ENCODE measurements at regions not wholly inside any gene's neighbourhood (a gene's known extent, or its start where the extent isn't known, plus 50 kb on each side); places are given as distances from the start of the nearest gene placed in this dataset.
A peak's percentile ranks its signal among the peaks of the same experiment; 100 is the strongest.
"Not testable (repeated sequence)": the region's sequence is repeated elsewhere in the genome, so short reads cannot be mapped to it uniquely, and the experiment has no call there.

DNA sequence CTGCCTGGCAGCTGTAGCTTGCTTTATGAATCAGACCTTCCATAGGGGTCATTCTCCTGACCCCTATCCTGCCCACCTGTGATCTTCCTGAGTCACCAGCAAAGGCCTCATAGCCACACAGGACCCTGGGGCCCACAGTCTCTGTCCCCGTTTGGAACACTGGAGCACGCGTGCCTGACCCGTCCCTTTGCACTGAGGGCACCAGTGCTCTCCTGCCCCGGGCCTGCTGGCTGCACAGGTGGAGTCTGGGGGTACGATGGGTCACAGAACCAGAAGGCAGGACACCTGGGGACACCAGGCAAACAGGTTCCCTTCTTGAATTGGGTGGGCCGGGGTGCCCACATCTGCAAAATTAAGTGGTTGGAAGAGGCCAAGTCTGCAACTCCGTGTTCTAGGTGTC, 97.2 kb downstream of the CPZ start:
- no peak for DNase-seq
- no peak overlapping the region for H3K27ac Mint-ChIP-seq
- H3K4me1 Mint-ChIP-seq = peaks cover 2% of the 10 kb centered on the region
- intact Hi-C loops (cut with micrococcal nuclease) = no loop called here
- no peaks in the 10 kb centered on the region for H3K9me3 Mint-ChIP-seq
- no peaks in the 10 kb centered on the region for H3K36me3 Mint-ChIP-seq (ENCODE audit: low read depth)
- H3K4me3 Mint-ChIP-seq = no peak overlapping the region
- peaks cover 5% of the 10 kb centered on the region for H3K27me3 Mint-ChIP-seq

DNA sequence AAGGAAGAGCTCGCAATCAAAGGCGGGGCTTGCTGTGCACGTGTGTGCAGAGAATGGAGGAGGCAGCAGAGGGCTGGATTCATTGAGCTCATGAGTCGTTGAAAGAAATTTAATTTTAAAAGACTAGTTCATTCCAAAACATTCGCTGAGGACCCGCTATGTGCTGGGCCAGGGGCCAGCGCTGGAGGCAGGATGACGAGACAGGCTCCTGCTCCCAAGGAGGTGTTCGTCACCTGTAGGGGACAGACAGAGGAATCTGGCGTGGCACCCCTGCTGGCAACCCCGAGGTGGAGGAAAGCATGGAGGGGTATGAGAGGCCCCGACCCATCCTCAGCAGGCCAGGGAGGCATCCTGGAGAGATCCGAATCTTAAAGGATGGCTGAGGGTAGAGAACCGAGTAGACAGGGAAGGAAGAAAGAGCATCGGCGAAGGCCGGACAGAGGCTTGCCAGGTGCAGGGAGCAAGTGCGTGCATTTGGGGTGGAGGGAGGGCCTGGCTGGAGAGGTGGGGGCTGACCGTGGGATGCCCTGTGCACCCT, 96.4 kb downstream of the CPZ start:
- Mint-ChIP-seq H3K36me3 (ENCODE audit: low read depth) (no peaks in the 10 kb centered on the region), H3K27me3 (peaks cover 5% of the 10 kb centered on the region), H3K27ac (no peak overlapping the region), H3K4me1 (peaks cover 2% of the 10 kb centered on the region), H3K4me3 (no peak overlapping the region), H3K9me3 (no peaks in the 10 kb centered on the region)
- no peak for DNase-seq
- intact Hi-C loops (cut with micrococcal nuclease) = no loop called here

DNA sequence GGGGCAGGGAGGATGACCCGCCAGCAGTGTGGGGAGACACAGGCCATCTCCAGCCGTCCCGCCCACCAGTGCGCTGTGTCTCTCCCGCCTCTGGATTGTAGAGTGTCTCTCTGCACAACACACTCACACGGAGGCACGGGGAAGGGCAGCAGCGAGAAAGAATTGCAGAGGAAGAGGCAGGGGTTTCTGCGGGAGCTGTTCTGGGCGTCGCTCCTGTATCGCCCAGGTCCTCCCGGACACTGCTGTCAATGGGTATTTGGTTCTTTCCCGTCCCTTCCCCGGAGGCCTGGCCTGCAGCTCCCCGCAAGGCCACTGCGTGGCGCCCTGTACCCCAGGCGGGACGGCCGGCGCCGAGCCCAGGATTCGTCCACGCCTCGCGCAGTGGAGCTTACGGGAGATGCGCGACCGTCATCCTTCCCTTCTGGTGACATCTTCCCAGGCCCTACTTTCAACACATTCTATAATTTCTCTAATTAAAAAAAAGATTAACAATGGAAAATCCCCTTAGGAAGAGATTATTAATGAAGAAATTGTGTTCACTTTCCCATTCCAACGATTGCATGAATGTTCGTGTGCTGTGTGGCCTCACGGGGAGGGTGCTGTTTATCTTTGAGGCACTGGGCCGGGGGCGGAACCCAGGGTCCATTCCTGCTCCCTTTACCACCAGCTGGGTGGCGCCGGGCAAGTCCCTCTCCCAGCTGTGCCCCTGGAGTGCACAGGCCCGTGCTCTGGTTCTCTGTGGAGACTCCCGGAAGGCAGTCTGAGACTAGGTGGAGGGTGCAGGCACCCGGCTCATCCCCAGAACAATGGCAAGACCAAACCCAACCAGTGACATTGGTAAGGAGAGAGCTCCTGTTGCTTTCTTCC, 95.7 kb downstream of the CPZ start:
- peaks cover 5% of the 10 kb centered on the region for H3K27me3 Mint-ChIP-seq
- H3K4me3 Mint-ChIP-seq = no peak overlapping the region
- DNase-seq = peak; percentile 59
- intact Hi-C loops (cut with micrococcal nuclease) = no loop called here
- peaks cover 2% of the 10 kb centered on the region for H3K4me1 Mint-ChIP-seq
- H3K9me3 Mint-ChIP-seq = no peaks in the 10 kb centered on the region
- H3K27ac Mint-ChIP-seq = no peak overlapping the region
- no peaks in the 10 kb centered on the region for H3K36me3 Mint-ChIP-seq (ENCODE audit: low read depth)

DNA sequence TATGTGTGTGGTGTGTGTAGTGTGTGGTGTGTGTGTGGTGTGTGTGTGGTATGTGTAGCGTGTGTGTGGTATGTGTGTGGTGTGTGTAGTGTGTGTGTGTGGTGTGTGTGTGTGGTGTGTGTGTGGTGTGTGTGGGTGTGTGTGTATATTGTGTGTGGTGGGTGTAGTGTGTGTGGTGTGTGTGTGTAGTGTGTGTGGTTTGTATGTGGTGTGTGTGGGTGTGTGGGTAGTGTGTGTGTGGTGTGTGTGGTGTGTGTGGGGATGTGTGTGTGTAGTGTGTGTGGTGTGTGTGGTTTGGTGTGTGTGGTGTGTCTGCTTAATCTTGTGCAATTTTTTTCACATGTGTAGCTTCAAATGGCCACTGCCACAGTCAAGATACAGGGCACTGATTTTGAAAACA, 94.5 kb downstream of the CPZ start:
- H3K27ac Mint-ChIP-seq = no peak overlapping the region
- DNase-seq = no peak
- peaks cover 2% of the 10 kb centered on the region for H3K4me1 Mint-ChIP-seq
- H3K27me3 Mint-ChIP-seq = peaks cover 5% of the 10 kb centered on the region
- no peak overlapping the region for H3K4me3 Mint-ChIP-seq
- H3K36me3 Mint-ChIP-seq (ENCODE audit: low read depth) = no peaks in the 10 kb centered on the region
- intact Hi-C loops (cut with micrococcal nuclease) = no loop called here
- H3K9me3 Mint-ChIP-seq = no peaks in the 10 kb centered on the region

DNA sequence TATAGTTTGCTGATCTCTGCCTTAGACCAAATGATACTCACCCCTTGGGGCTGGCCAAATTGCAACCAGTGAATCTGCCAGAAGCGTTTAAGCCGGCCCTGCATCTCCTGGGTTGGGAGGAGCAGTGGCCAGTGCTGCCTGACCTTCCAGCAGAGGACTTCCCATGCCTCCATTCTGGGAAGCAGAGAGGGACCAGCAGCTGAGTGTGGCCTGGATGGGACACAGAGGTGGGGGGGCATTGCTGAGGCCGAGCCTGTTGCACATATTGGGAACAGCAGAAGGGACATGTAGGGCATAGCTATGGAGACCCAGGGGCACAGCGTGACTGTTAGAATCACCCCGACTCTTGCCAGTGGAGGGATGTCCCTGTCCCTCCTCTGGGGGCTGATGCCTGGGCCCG, 93.3 kb downstream of the CPZ start:
- H3K36me3 Mint-ChIP-seq (ENCODE audit: low read depth) = no peaks in the 10 kb centered on the region
- intact Hi-C loops (cut with micrococcal nuclease) = no loop called here
- DNase-seq = no peak
- no peak overlapping the region for H3K27ac Mint-ChIP-seq
- no peak overlapping the region for H3K4me3 Mint-ChIP-seq
- H3K9me3 Mint-ChIP-seq = no peaks in the 10 kb centered on the region
- peaks cover 5% of the 10 kb centered on the region for H3K27me3 Mint-ChIP-seq
- peaks cover 2% of the 10 kb centered on the region for H3K4me1 Mint-ChIP-seq

DNA sequence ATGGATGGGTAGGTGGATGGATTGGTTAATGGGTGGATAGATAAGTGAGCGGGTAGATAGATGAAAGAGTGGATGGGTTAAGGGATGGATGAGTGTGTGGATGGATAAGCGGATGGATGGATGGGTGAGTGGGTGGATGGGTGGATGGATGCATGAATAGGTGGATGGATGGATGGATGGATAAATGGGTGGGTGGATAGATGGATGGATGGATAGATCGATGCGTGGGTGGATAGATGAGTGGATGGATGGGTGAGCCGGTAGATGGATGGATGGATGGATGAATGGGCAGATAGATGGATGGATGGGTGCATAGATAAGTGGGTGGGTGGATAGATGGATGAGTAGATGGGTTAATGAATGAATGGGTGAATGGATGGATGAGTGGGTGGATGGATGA, 90.9 kb downstream of the CPZ start:
- H3K36me3 Mint-ChIP-seq (ENCODE audit: low read depth) = no peaks in the 10 kb centered on the region
- no peaks in the 10 kb centered on the region for H3K9me3 Mint-ChIP-seq
- peaks cover 5% of the 10 kb centered on the region for H3K27me3 Mint-ChIP-seq
- no peak for DNase-seq
- peaks cover 2% of the 10 kb centered on the region for H3K4me1 Mint-ChIP-seq
- intact Hi-C loops (cut with micrococcal nuclease) = no loop called here
- no peak overlapping the region for H3K4me3 Mint-ChIP-seq
- no peak overlapping the region for H3K27ac Mint-ChIP-seq

DNA sequence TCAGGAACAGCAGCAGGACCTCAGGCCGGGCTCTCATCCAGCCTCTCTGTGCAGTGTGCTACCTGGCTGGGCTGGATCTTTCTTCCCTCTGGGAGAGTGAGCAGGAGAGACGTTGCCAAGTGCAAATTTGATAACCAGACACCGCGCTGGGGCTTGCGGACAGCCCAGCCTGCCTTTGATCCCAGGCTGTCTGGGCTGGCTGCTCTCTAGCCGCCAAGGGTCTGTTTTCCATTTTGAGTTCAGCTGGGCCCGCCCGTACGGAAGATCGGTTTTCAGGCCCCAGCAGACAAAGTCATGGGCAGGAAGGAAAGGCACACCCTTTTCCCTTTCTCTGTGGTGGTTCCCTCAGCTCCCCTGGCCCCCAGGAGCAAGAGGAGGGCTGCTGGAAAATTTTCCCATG, 90.2 kb downstream of the CPZ start:
- Mint-ChIP-seq H3K27me3 (peaks cover 5% of the 10 kb centered on the region), H3K36me3 (ENCODE audit: low read depth) (no peaks in the 10 kb centered on the region), H3K9me3 (no peaks in the 10 kb centered on the region), H3K4me1 (peaks cover 2% of the 10 kb centered on the region), H3K27ac (no peak overlapping the region), H3K4me3 (no peak overlapping the region)
- DNase-seq = no peak
- intact Hi-C loops (cut with micrococcal nuclease) = no loop called here

DNA sequence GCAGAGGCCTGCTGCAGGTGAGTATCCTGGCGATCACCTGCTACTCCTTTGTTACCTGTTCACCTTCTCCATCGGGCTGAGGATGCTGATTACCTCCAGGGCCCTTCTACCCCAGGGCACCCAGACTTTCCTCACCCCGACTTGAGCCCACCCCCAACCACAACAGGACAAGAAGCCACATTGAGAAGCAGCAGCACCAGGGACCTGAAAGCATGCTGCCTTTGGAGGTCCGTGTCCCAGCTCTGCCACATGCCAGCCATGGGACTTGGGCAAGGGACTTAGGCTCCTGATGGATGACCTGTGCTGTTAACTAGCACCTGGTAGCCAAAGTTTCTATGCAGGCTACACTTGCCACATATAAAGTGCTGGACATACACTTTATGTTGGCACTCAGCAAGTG, 89.7 kb downstream of the CPZ start:
- H3K36me3 Mint-ChIP-seq (ENCODE audit: low read depth) = no peaks in the 10 kb centered on the region
- peaks cover 2% of the 10 kb centered on the region for H3K4me1 Mint-ChIP-seq
- intact Hi-C loops (cut with micrococcal nuclease) = no loop called here
- peaks cover 5% of the 10 kb centered on the region for H3K27me3 Mint-ChIP-seq
- no peak overlapping the region for H3K27ac Mint-ChIP-seq
- no peaks in the 10 kb centered on the region for H3K9me3 Mint-ChIP-seq
- no peak overlapping the region for H3K4me3 Mint-ChIP-seq
- no peak for DNase-seq

DNA sequence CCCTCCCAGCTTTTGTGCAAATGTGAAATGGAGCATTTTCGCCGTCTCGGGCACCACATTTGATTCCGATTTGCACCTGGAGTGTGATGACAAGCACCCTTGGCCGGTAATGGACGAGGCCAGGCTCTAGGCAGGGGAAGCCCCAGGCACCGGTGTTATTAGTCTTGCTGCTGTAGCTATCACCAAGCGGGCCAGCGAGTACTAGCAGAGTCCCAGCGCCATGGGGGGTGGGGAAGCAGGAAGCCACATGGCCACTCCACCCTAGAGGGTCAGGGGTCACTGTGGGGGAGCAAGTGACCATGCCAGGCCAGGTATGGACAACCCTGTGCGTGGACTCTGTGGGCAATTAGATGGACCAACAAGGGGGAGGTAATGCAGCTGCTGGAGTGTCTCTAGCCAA, 88.8 kb downstream of the CPZ start:
- H3K36me3 Mint-ChIP-seq (ENCODE audit: low read depth) = no peaks in the 10 kb centered on the region
- intact Hi-C loops (cut with micrococcal nuclease) = no loop called here
- no peaks in the 10 kb centered on the region for H3K4me1 Mint-ChIP-seq
- H3K27ac Mint-ChIP-seq = no peak overlapping the region
- no peaks in the 10 kb centered on the region for H3K27me3 Mint-ChIP-seq
- no peak overlapping the region for H3K4me3 Mint-ChIP-seq
- no peak for DNase-seq
- H3K9me3 Mint-ChIP-seq = no peaks in the 10 kb centered on the region

DNA sequence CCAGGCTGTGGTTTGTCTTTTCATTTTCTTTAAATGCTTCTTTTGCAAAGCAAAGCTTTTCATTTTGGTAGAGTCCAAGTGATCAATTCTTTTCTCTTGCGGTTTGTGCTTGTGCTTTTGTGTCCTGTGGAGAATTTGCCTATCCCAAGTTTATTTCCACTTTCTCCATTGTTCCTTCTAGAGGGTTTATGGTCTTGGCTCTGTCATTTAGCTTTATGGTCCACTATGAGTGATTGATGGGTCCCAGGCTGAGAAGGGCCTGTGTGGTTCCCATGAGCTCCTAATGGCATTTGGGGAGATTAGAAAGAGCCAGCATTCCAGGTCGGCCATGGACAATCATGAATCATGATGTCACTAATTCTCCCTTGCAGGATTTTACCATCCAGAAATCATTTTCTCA, 86.5 kb downstream of the CPZ start:
- H3K4me1 Mint-ChIP-seq = no peaks in the 10 kb centered on the region
- no peaks in the 10 kb centered on the region for H3K27me3 Mint-ChIP-seq
- no peak for DNase-seq
- no peak overlapping the region for H3K27ac Mint-ChIP-seq
- no peaks in the 10 kb centered on the region for H3K9me3 Mint-ChIP-seq
- H3K4me3 Mint-ChIP-seq = no peak overlapping the region
- no peaks in the 10 kb centered on the region for H3K36me3 Mint-ChIP-seq (ENCODE audit: low read depth)
- intact Hi-C loops (cut with micrococcal nuclease) = no loop called here

DNA sequence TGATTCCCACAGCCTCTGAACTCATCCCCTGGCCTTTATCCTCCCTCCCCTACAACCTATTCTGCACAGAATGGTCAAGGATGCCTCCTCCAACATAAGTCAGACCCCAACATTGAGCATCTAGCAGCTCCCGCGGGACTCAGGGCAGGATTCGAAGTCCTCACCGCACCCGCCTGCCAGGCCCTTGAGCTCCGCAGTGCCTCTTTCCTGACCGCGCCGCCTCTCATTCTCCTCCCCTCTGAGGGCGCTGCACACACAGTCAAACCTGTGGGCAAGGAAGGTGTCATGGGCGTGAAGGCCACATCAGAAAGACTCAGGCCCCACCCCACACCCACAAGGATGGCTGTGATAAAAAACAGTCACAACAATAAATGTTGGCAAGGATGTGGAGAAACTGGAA, 84.1 kb downstream of the CPZ start:
- H3K27ac Mint-ChIP-seq = no peak overlapping the region
- intact Hi-C loops (cut with micrococcal nuclease) = no loop called here
- no peaks in the 10 kb centered on the region for H3K9me3 Mint-ChIP-seq
- no peaks in the 10 kb centered on the region for H3K4me1 Mint-ChIP-seq
- no peaks in the 10 kb centered on the region for H3K36me3 Mint-ChIP-seq (ENCODE audit: low read depth)
- DNase-seq = no peak
- H3K4me3 Mint-ChIP-seq = no peak overlapping the region
- H3K27me3 Mint-ChIP-seq = no peaks in the 10 kb centered on the region

DNA sequence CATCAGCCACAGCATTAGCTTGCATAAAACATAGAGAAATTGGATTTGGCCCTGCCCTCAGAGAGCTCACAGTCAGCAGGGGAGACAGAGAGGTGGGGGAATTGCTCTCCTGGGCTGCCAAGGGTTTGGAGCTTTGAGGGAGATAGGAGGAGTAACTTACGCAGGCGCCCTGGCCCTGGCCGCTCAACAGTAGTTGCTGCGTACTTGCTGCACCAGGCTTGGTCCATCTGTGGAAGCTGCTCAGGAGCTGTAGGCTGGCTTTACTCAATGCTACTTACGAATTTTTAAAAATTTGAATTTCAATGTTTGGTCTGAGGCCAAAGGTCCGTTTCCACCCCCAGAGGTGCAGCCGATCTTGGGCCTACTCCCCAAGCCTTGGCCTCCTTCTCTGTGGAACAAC, 83.3 kb downstream of the CPZ start:
- DNase-seq = no peak
- intact Hi-C loops (cut with micrococcal nuclease) = no loop called here
- Mint-ChIP-seq H3K4me1 (no peaks in the 10 kb centered on the region), H3K4me3 (no peak overlapping the region), H3K27me3 (no peaks in the 10 kb centered on the region), H3K36me3 (ENCODE audit: low read depth) (no peaks in the 10 kb centered on the region), H3K27ac (no peak overlapping the region), H3K9me3 (no peaks in the 10 kb centered on the region)

DNA sequence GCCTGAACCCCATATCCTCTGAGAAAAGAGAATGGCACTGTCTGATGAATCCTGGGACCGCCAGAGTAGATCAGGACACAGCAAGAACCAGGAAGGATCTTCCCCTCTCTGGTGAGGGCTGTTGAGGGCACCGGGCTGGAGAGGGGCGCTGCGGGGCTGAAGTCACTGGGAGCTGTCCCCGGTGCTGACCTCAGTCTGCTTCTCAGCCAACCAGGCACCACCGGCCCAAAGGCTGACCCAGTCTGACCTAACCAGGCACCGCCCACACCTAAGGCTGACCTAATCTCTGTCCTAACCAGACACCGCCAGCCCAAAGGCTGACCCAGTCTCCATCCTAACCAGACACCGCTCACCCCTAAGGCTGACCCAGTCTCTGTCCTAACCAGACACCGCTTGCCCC, 82.8 kb downstream of the CPZ start:
- intact Hi-C loops (cut with micrococcal nuclease) = no loop called here
- Mint-ChIP-seq H3K4me1 (no peaks in the 10 kb centered on the region), H3K27ac (no peak overlapping the region), H3K4me3 (no peak overlapping the region), H3K36me3 (ENCODE audit: low read depth) (no peaks in the 10 kb centered on the region), H3K9me3 (no peaks in the 10 kb centered on the region), H3K27me3 (no peaks in the 10 kb centered on the region)
- no peak for DNase-seq

DNA sequence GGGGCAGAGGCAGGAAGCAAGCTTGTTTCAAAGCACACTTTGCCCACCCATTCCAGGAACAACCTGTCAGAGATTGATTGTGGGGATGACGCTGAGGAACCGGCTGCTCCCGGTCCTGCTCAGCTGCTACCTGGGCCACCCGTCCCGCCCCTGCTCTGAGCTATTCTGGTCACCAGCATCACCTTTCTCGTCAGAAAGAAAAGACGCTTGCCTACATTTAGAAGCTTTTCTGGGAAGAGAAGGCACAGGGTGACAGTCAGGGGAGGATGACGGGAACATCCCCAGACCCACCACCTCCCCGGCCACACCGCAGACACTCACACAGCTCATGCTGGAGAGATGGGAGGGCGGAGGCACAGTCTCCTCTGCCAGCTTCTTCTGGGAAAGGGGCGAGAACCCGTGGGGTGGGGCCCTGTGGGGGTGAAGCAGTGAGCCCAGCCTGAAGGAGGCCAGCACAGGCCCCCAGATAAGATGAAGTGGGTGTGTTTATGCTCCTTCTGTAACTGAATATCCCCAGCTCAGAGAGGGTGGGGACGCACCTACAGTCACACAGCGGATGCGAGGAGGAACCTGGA, 81.8 kb downstream of the CPZ start:
- no peak overlapping the region for H3K4me3 Mint-ChIP-seq
- intact Hi-C loops (cut with micrococcal nuclease) = no loop called here
- no peak overlapping the region for H3K27ac Mint-ChIP-seq
- H3K4me1 Mint-ChIP-seq = no peaks in the 10 kb centered on the region
- H3K27me3 Mint-ChIP-seq = no peaks in the 10 kb centered on the region
- H3K36me3 Mint-ChIP-seq (ENCODE audit: low read depth) = no peaks in the 10 kb centered on the region
- no peaks in the 10 kb centered on the region for H3K9me3 Mint-ChIP-seq
- DNase-seq = no peak

DNA sequence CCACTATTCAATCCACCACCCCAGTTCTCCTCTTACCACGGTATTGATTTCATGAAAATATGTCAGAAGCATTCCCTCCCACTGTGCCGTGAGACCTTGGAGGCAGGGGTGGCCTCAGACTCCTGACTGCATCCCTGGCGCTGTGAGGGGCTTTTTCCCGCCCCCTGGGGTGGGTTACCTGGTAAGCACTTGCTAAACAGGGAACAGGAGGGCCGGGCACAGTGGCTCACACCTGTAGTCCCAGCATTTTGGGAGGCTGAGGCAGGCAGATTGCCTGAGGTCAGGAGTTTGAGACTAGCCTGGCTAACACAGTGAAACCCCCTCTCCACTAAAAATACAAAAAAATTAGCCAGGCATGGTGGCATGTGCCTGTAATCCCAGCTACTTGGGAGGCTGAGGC, 80.5 kb downstream of the CPZ start:
- H3K4me1 Mint-ChIP-seq; H3K36me3 Mint-ChIP-seq (ENCODE audit: low read depth); DNase-seq; H3K27me3 Mint-ChIP-seq; H3K27ac Mint-ChIP-seq; H3K9me3 Mint-ChIP-seq; H3K4me3 Mint-ChIP-seq; intact Hi-C loops (cut with micrococcal nuclease): not testable (repeated sequence)
